Natural killer cell (primary cell): ENCODE measurements at regions not wholly inside any gene's neighbourhood (a gene's known extent, or its start where the extent isn't known, plus 50 kb on each side); places are given as distances from the start of the nearest gene placed in this dataset.

ENCODE experiments used
- ATAC-seq, 3 donors: fragments of 150-1000 bp in 2 of 3; fragments of 200-7000 bp in 1 of 3; cut with Tn5 transposase; 1 replicate in 1 of 3; 2 replicates in 2 of 3; pipeline ENCODE4 v1.10.0; 2021; ENCODE audit warnings: mild to moderate bottlenecking in 2 of 3, moderate library complexity in 2 of 3
- DNase-seq, 2 donors: peaks; one replicate each; pipeline versions ENCODE4 v3.0.0 to v3.0.0-alpha.2; 2013 to 2021; ENCODE audit warnings: mixed read lengths in 1 of 2
- H3K27ac ChIP-seq: one replicate; pipeline ENCODE4 v1.5.1; 2013; ENCODE audit warnings: mild to moderate bottlenecking, low read length
- H3K27me3 ChIP-seq: one replicate; pipeline ENCODE4 v1.6.1; 2013; ENCODE audit warnings: low read length; ENCODE audit not compliant: control insufficient read depth, insufficient read depth
- H3K36me3 ChIP-seq: one replicate; pipeline ENCODE4 v1.6.1; 2013; ENCODE audit warnings: low read length; ENCODE audit not compliant: control insufficient read depth, insufficient read depth
- H3K4me1 ChIP-seq: one replicate; pipeline ENCODE4 v1.6.1; 2013; ENCODE audit warnings: low read length; ENCODE audit not compliant: control insufficient read depth, insufficient read depth
- H3K4me3 ChIP-seq: one replicate; pipeline ENCODE4 v1.5.1; 2013; ENCODE audit warnings: low read length
- H3K9me3 ChIP-seq: one replicate; pipeline ENCODE4 v1.6.1; 2013; ENCODE audit warnings: low read length; ENCODE audit not compliant: control insufficient read depth, insufficient read depth
- H3K27ac Mint-ChIP-seq, 2 donors: one replicate each; pipeline ENCODE4 v1.8.0; 2022; ENCODE audit warnings: mild to moderate bottlenecking in 2 of 2, mixed read lengths in 2 of 2, moderate library complexity in 1 of 2
- H3K27me3 Mint-ChIP-seq, 2 donors: one replicate each; pipeline ENCODE4 v1.8.0; 2022; ENCODE audit warnings: low read depth in 2 of 2, mixed read lengths in 2 of 2
- H3K36me3 Mint-ChIP-seq: one replicate; pipeline ENCODE4 v1.8.0; 2022; ENCODE audit warnings: mixed read lengths
- H3K4me1 Mint-ChIP-seq, 2 donors: one replicate each; pipeline ENCODE4 v1.8.0; 2022; ENCODE audit warnings: mixed read lengths in 2 of 2
- H3K4me3 Mint-ChIP-seq: one replicate; pipeline ENCODE4 v1.8.0; 2022; ENCODE audit warnings: mild to moderate bottlenecking, moderate library complexity, mixed read lengths
- H3K9me3 Mint-ChIP-seq, 2 donors: one replicate each; pipeline ENCODE4 v1.8.0; 2022; ENCODE audit warnings: mixed read lengths in 2 of 2
- WGBS: methylation state at CpG from one replicate; pipeline ENCODE4 v1.1.7; 2013; ENCODE audit warnings: missing lambda C conversion rate; ENCODE audit not compliant: insufficient coverage; 5-methylcytosine and 5-hydroxymethylcytosine counted together
- intact Hi-C: fragments of 100-400 bp; cut with micrococcal nuclease; formaldehyde crosslinking; loops from one replicate; pipeline ENCODE4 v1.14.2; 2022
- TF ChIP-seq, protein P1 (sequence below): fragments of 200-600 bp; IDR thresholded peaks from one replicate; pipeline ENCODE4 v1.8.0; 2022; ENCODE audit warnings: antibody characterized with exemption

- H3K27ac Mint-ChIP-seq, result no peak overlapping the region
- Histone ChIP-seq H3K9me3 (peaks cover 4% of the 10 kb centered on the region), H3K27ac (no peak overlapping the region), H3K4me1 (no peaks in the 10 kb centered on the region), H3K4me3 (no peak overlapping the region), H3K27me3 (no peaks in the 10 kb centered on the region), H3K36me3 (no peaks in the 10 kb centered on the region)
- H3K4me3 Mint-ChIP-seq, result no peak overlapping the region
- TF ChIP-seq, protein P1, sequence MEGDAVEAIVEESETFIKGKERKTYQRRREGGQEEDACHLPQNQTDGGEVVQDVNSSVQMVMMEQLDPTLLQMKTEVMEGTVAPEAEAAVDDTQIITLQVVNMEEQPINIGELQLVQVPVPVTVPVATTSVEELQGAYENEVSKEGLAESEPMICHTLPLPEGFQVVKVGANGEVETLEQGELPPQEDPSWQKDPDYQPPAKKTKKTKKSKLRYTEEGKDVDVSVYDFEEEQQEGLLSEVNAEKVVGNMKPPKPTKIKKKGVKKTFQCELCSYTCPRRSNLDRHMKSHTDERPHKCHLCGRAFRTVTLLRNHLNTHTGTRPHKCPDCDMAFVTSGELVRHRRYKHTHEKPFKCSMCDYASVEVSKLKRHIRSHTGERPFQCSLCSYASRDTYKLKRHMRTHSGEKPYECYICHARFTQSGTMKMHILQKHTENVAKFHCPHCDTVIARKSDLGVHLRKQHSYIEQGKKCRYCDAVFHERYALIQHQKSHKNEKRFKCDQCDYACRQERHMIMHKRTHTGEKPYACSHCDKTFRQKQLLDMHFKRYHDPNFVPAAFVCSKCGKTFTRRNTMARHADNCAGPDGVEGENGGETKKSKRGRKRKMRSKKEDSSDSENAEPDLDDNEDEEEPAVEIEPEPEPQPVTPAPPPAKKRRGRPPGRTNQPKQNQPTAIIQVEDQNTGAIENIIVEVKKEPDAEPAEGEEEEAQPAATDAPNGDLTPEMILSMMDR, result no peak
- no peaks in the 10 kb centered on the region for H3K27me3 Mint-ChIP-seq
- H3K9me3 Mint-ChIP-seq, result peaks cover 5% of the 10 kb centered on the region in 2 donors
- DNase-seq (no peak), ATAC-seq (no peak)
- intact Hi-C loops, result no loop called here
- H3K36me3 Mint-ChIP-seq, result peaks cover 5% of the 10 kb centered on the region
- H3K4me1 Mint-ChIP-seq, result no peaks in the 10 kb centered on the region
Observed at GRCh38 chr7:86137343-86137742, 506.4 kb upstream of the GRM3 start.

- TF ChIP-seq, protein P1, result no peak
- no peak overlapping the region for H3K4me3 Mint-ChIP-seq
- WGBS, result 85% methylated on average over 10 of the region's 10 CpGs
Observed at GRCh38 chr7:86130268-86130667, 513.4 kb upstream of the GRM3 start.

GRCh38 chr7:86123476-86123875 is 520.2 kb upstream of the GRM3 start:
- Histone ChIP-seq H3K4me1 (no peaks in the 10 kb centered on the region), H3K4me3 (no peak overlapping the region), H3K27me3 (no peaks in the 10 kb centered on the region), H3K27ac (no peak overlapping the region), H3K9me3 (peaks cover 2% of the 10 kb centered on the region), H3K36me3 (no peaks in the 10 kb centered on the region)
- Mint-ChIP-seq H3K36me3 (no peaks in the 10 kb centered on the region), H3K9me3 (peaks cover 11 to 13% of the 10 kb centered on the region in 2 donors), H3K4me1 (no peaks in the 10 kb centered on the region), H3K27ac (no peak overlapping the region), H3K27me3 (no peaks in the 10 kb centered on the region), H3K4me3 (no peak overlapping the region)
- TF ChIP-seq, protein P1, result no peak
- WGBS, result 77% methylated on average over 3 of the region's 4 CpGs
- ATAC-seq, result no peak
- intact Hi-C loops, result no loop called here
- DNase-seq, result no peak

More at GRCh38 chr7:86130268-86130667, 513.4 kb upstream of the GRM3 start:
- H3K27ac ChIP-seq, result no peak overlapping the region
- Mint-ChIP-seq H3K4me1 (no peaks in the 10 kb centered on the region), H3K27ac (no peak overlapping the region), H3K27me3 (no peaks in the 10 kb centered on the region), H3K9me3 (peaks cover 7 to 10% of the 10 kb centered on the region in 2 donors), H3K36me3 (peaks cover 9% of the 10 kb centered on the region)
- ATAC-seq, result no peak
- DNase-seq, result no peak
- no peaks in the 10 kb centered on the region for H3K36me3 ChIP-seq
- peaks cover 4% of the 10 kb centered on the region for H3K9me3 ChIP-seq
- intact Hi-C loops, result no loop called here
- no peak overlapping the region for H3K4me3 ChIP-seq
- H3K4me1 ChIP-seq, result no peaks in the 10 kb centered on the region
- H3K27me3 ChIP-seq, result no peaks in the 10 kb centered on the region

DNA sequence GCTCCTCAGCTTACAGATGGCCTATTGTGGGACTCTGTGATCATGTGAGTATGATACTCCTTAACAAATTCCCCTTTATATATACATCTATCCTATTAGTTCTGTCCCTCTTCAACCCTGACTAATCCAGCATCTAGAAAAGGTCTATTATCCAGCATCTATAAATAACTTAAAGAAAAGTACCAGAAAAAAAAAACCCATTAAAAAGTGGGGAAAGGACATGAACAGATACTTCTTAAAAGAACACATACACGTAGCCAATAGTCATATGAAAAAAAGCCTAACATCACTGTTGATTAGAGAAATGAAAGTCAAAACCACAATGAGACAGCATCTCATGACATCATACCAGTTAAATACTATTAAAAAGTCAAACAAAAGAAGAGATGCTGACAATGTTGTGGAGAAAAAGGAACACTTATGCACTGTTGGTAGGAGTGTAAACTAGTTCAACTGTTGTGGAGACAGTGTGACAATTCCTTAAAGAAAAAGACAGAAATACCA is 549.5 kb upstream of the GRM3 start:
- no CpG with 5 or more reads among the region's 1 CpG for WGBS
- no peaks in the 10 kb centered on the region for H3K4me1 Mint-ChIP-seq
- H3K4me1 ChIP-seq, result no peaks in the 10 kb centered on the region
- DNase-seq (no peak), ATAC-seq (no peak)
- no peak overlapping the region for H3K27ac ChIP-seq
- H3K27ac Mint-ChIP-seq, result no peak overlapping the region
- intact Hi-C loops, result no loop called here
- H3K27me3 ChIP-seq, result no peaks in the 10 kb centered on the region
- H3K4me3 ChIP-seq, result no peak overlapping the region
- peaks cover 11 to 30% of the 10 kb centered on the region in 2 donors for H3K9me3 Mint-ChIP-seq
- no peaks in the 10 kb centered on the region for H3K36me3 Mint-ChIP-seq
- no peaks in the 10 kb centered on the region for H3K36me3 ChIP-seq
- peaks cover 7% of the 10 kb centered on the region for H3K9me3 ChIP-seq
- H3K27me3 Mint-ChIP-seq, result no peaks in the 10 kb centered on the region
- no peak overlapping the region for H3K4me3 Mint-ChIP-seq
- TF ChIP-seq, protein P1, result no peak
